HFF-Myc (cell line): ENCODE measurements at regions not wholly inside any gene's neighbourhood (a gene's known extent, or its start where the extent isn't known, plus 50 kb on each side); places are given as distances from the start of the nearest gene placed in this dataset.

Experiments used
- DNase-seq: peaks from one replicate; pipeline ENCODE4 v3.0.0-alpha.2; 2011; ENCODE audit warnings: low read depth; ENCODE audit errors: extremely low read depth
- H3K4me3 ChIP-seq: replicated peaks from 2 replicates; pipeline ENCODE4 v1.5.1; 2011; ENCODE audit warnings: low read depth, mild to moderate bottlenecking, control low read depth, low read length
- CTCF ChIP-seq: IDR thresholded peaks from 2 replicates; pipeline ENCODE4 v1.5.1; 2012; ENCODE audit warnings: mild to moderate bottlenecking, low read depth, low read length, control low read depth; ENCODE audit errors: missing control alignments

DNA sequence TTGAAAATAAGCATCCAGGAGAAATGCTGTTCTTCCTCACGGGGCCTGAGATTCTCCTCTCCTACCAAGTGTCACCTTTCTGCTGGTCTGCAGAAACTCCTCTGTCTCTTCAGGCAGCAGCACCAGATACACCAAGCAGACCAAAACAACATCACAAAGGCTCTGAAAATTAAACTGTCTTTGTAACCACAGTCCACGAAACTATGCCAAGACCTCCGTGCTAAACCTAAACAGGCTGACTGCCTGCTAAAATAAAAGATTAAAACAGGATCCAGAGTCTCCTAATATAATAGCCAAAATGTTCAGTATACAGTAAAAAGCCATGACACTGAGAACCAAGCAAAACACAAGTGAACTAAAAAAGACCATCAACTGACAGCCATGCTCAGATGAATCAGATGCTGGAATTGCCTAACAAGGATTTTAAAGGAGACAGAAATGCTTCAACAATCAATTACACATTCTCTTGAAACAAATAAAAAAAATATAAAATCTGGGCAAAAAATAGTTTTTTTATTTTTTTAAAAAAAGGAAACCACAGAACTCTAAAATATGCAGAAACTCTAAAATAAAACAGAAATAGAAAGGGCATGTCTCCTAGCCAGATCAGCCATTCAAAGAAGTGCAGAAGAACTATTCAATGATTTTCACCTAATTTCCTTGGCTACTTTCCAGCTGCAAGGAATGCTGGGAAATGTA is 50.3 kb upstream of the TOX3 start:
- no peak overlapping the region for H3K4me3 ChIP-seq
- no peak for DNase-seq
- TF ChIP-seq CTCF: no peak
